ENCODE measurements at regions not wholly inside any gene's neighbourhood (a gene's known extent, or its start where the extent isn't known, plus 50 kb on each side); places are given as distances from the start of the nearest gene placed in this dataset.

- peak; percentile 21 for TF ChIP-seq CHD7 (IDR thresholded peaks at IDR 0.05; ENCODE audit: insufficient replicate concordance, low read length)
- 0 out of 2 replicates have a peak, but pooled peaks have one; percentile 42 for TF ChIP-seq SP1 (IDR thresholded peaks at IDR 0.05; ENCODE audit: low read depth, low read length)
- no peak for TF ChIP-seq SAP30 (IDR thresholded peaks at IDR 0.05; ENCODE audit: insufficient read depth, insufficient replicate concordance, low read length)
- TF ChIP-seq RFX5 (IDR thresholded peaks at IDR 0.05; ENCODE audit: borderline replicate concordance, low read depth, low read length) = no peak
- TF ChIP-seq NANOG (IDR thresholded peaks at IDR 0.05; ENCODE audit: insufficient read depth, low read depth, low read length, poor library complexity, severe bottlenecking) = no peak
Observed at GRCh38 chr18:67183398-67183797, 333.1 kb downstream of the DSEL start (continued).

All from H1 (cell line).